ENCODE measurements at regions not wholly inside any gene's neighbourhood (a gene's known extent, or its start where the extent isn't known, plus 50 kb on each side); places are given as distances from the start of the nearest gene placed in this dataset.

DNA sequence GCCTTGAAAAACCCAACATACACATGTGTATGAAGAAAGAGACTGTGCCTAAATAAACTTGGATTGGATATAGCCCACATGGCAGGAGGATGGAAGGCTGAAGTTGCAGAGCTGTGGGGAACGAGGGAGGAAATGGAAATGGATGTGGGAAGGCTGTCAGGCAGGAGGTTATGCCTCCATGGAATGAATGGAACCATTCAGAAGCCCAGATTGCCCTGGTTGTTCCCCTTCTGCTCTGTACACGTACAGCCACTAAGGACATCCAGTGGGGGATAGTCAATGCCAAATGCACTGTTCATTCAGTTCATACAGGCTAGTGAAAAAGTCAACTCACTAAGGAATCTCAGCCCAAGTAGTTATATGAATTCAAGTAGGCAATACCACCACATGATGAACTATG lies 463.7 kb downstream of the TNS1 start:
- POLR2A ChIA-PET = no interaction called here
- DNase-seq (no peak), ATAC-seq (replicated peaks in 1 of 4) (no peak)
- Histone ChIP-seq H3K9me3 (no peaks in the 10 kb centered on the region), H3K4me1 (ENCODE audit: control insufficient read depth in 1 of 2, extremely low read depth in 1 of 2, insufficient read depth in 2 of 2, low read length in 2 of 2) (no peaks in the 10 kb centered on the region), H3K27me3 (replicated peaks in 1 of 2; ENCODE audit: control insufficient read depth in 2 of 2, extremely low read depth in 1 of 2, insufficient read depth in 2 of 2, low read length in 1 of 2) (no peaks in the 10 kb centered on the region), H3K4me3 (ENCODE audit: control insufficient read depth in 1 of 2, extremely low read depth in 1 of 2, low read length in 1 of 2) (no peak overlapping the region), H3K36me3 (ENCODE audit: control insufficient read depth in 2 of 2, extremely low read depth in 1 of 2, insufficient read depth in 1 of 2, low read length in 1 of 2) (no peaks in the 10 kb centered on the region), H3K27ac (ENCODE audit: low read length) (no peak overlapping the region)
- peaks cover 2 to 10% (median 5%) of the 10 kb centered on the region in 3 donors for H3K9me3 Mint-ChIP-seq
- H3K36me3 Mint-ChIP-seq = no peaks in the 10 kb centered on the region
- CTCF ChIA-PET = no interaction called here
- no peak overlapping the region for H3K4me3 Mint-ChIP-seq
- H3K27ac Mint-ChIP-seq = no peak overlapping the region
- 23% methylated on average over 1 of the region's 2 CpGs for WGBS (ENCODE audit: insufficient coverage)
- no peaks in the 10 kb centered on the region for H3K4me1 Mint-ChIP-seq
- H3K27me3 Mint-ChIP-seq = peaks cover 5 to 12% of the 10 kb centered on the region in 2 donors

DNA sequence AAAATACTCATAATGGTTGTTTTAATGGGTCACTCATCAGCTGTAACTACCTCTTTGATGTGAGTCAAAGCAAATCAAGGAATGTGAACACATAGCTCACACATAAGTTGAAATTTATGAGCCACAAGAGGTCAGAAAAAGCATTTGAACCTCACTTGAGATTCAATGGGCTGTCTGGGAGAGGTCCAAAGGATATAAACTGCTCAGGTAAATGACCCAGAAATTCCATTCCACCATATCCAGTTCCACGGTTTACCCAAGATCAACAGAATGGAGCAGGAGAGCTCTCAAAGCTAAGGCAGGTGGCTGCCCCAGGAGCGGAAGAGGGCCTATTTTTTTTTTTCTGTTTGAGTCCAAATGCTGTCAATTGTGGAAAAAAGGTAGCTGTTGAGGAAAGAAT lies 464.1 kb downstream of the TNS1 start:
- ChIA-PET POLR2A (no interaction called here), CTCF (no interaction called here)
- ATAC-seq (replicated peaks in 1 of 4) (no peak), DNase-seq (no peak)
- Mint-ChIP-seq H3K9me3 (peaks cover 0 to 7% (median 4%) of the 10 kb centered on the region in 3 donors), H3K4me1 (no peaks in the 10 kb centered on the region), H3K27me3 (peaks cover 5 to 12% of the 10 kb centered on the region in 2 donors), H3K4me3 (no peak overlapping the region), H3K36me3 (no peaks in the 10 kb centered on the region), H3K27ac (no peak overlapping the region)
- H3K27ac ChIP-seq (ENCODE audit: low read length) = no peak overlapping the region
- H3K4me3 ChIP-seq (ENCODE audit: control insufficient read depth in 1 of 2, extremely low read depth in 1 of 2, low read length in 1 of 2) = no peak overlapping the region
- no peaks in the 10 kb centered on the region for H3K4me1 ChIP-seq (ENCODE audit: control insufficient read depth in 1 of 2, extremely low read depth in 1 of 2, insufficient read depth in 2 of 2, low read length in 2 of 2)
- no peaks in the 10 kb centered on the region for H3K27me3 ChIP-seq (replicated peaks in 1 of 2; ENCODE audit: control insufficient read depth in 2 of 2, extremely low read depth in 1 of 2, insufficient read depth in 2 of 2, low read length in 1 of 2)
- H3K36me3 ChIP-seq (ENCODE audit: control insufficient read depth in 2 of 2, extremely low read depth in 1 of 2, insufficient read depth in 1 of 2, low read length in 1 of 2) = no peaks in the 10 kb centered on the region
- no peaks in the 10 kb centered on the region for H3K9me3 ChIP-seq
- no CpG with 5 or more reads among the region's 2 CpGs for WGBS (ENCODE audit: insufficient coverage)

DNA sequence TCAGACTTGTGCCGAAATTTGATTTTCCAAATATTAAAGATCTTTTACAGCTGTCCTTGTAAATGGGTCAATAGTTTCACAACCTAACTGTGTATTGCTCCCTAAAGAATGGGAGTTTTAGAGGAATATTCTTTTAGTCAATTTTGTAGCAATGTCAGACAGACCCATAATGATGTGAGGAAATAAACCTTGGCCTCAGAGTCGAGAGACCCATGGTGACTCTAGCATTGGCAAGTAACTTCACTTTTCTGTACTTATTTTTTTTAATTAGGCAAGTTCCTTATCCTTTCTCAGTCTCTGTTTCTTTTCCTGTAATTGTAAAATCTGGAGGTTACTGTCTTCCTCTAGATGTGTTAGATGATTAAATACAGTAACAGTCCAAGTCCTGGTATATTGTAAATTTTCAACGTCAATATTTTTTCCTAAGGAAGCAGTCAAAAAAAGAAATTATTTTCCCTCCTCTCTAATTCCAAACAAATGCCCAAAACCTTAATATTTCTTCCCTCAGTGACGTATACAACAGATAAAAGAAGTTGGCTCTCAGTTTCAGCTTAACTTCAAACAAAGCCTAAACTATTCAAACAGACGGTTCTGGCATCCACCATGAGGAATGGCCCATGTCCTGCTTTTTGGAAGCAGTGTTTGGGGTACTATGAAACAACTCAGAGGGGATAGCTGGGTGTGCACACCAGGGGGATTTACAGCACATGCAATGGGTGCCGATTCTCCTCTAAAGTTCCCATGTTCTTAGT lies 466.7 kb downstream of the TNS1 start:
- 85% methylated on average over 2 of the region's 6 CpGs for WGBS (ENCODE audit: insufficient coverage)
- no peaks in the 10 kb centered on the region for H3K27me3 ChIP-seq (replicated peaks in 1 of 2; ENCODE audit: control insufficient read depth in 2 of 2, extremely low read depth in 1 of 2, insufficient read depth in 2 of 2, low read length in 1 of 2)
- POLR2A ChIA-PET = no interaction called here
- CTCF ChIA-PET = no interaction called here
- H3K36me3 Mint-ChIP-seq = no peaks in the 10 kb centered on the region
- no peak for ATAC-seq (replicated peaks in 1 of 4)
- peaks cover 3 to 6% (median 4%) of the 10 kb centered on the region in 3 donors for H3K9me3 Mint-ChIP-seq
- no peak overlapping the region for H3K4me3 Mint-ChIP-seq
- H3K4me1 Mint-ChIP-seq = no peaks in the 10 kb centered on the region
- H3K9me3 ChIP-seq = no peaks in the 10 kb centered on the region
- H3K27ac Mint-ChIP-seq = no peak overlapping the region
- no peaks in the 10 kb centered on the region for H3K36me3 ChIP-seq (ENCODE audit: control insufficient read depth in 2 of 2, extremely low read depth in 1 of 2, insufficient read depth in 1 of 2, low read length in 1 of 2)
- H3K27ac ChIP-seq (ENCODE audit: low read length) = no peak overlapping the region
- no peak for DNase-seq
- H3K4me1 ChIP-seq (ENCODE audit: control insufficient read depth in 1 of 2, extremely low read depth in 1 of 2, insufficient read depth in 2 of 2, low read length in 2 of 2) = no peaks in the 10 kb centered on the region
- H3K4me3 ChIP-seq (ENCODE audit: control insufficient read depth in 1 of 2, extremely low read depth in 1 of 2, low read length in 1 of 2) = no peak overlapping the region
- peaks cover 4 to 5% of the 10 kb centered on the region in 2 donors for H3K27me3 Mint-ChIP-seq

DNA sequence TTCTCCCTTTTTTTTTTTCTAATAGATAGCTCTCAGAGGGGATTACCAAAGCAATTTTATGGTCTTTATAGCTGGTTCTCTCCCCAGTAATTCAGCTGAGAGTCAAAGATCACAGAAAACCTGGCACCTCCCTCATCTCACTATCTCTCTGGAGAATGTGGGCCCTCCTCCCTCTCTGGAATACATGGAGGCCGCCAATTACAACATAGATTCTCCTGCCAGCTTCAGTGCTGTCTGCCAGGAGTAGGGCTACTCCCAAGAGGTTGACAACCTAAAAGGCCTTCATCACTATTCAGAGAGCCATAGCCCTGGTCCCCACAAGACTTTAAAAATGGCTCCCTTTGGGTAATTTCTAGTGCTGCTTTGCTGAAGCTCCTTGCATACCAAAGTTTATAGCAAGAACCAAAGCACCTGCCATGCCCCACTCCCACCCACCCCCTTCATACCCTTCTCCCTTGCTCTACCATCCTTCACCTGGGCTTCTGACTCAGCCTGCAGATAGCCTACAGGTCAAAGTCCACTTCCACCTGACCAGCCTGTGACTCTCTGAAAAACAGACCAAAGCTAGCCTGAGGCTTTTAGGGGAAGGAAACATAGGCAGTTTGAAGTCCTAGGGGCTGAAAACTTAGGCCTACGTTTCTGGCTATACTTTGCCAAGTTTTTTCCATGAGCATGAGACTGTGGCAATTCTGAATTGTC lies 472.3 kb downstream of the TNS1 start:
- 64% methylated on average over 2 of the region's 2 CpGs for WGBS (ENCODE audit: insufficient coverage)
- DNase-seq = no peak
- H3K4me3 ChIP-seq (ENCODE audit: control insufficient read depth in 1 of 2, extremely low read depth in 1 of 2, low read length in 1 of 2) = no peak overlapping the region
- ChIA-PET CTCF (interaction anchor here in 1 of 2 donors (0.6 kb wide), 1 partner anchor 1326 kb away, joined by 3 read pairs; no protein-coding TSS in a partner anchor), POLR2A (interaction anchor here in 1 of 2 donors (0.6 kb wide), 1 partner anchor 8 kb away, joined by 3 read pairs; no protein-coding TSS in a partner anchor)
- H3K27ac ChIP-seq (ENCODE audit: low read length) = no peak overlapping the region
- H3K36me3 ChIP-seq (ENCODE audit: control insufficient read depth in 2 of 2, extremely low read depth in 1 of 2, insufficient read depth in 1 of 2, low read length in 1 of 2) = no peaks in the 10 kb centered on the region
- Mint-ChIP-seq H3K4me1 (no peaks in the 10 kb centered on the region), H3K27ac (no peak overlapping the region), H3K4me3 (no peak overlapping the region), H3K36me3 (peaks cover 4% of the 10 kb centered on the region), H3K9me3 (peaks cover 3 to 7% (median 6%) of the 10 kb centered on the region in 3 donors), H3K27me3 (peaks cover 4 to 5% of the 10 kb centered on the region in 2 donors)
- no peak for ATAC-seq (replicated peaks in 1 of 4)
- H3K9me3 ChIP-seq = no peaks in the 10 kb centered on the region
- H3K4me1 ChIP-seq (ENCODE audit: control insufficient read depth in 1 of 2, extremely low read depth in 1 of 2, insufficient read depth in 2 of 2, low read length in 2 of 2) = no peaks in the 10 kb centered on the region
- no peaks in the 10 kb centered on the region for H3K27me3 ChIP-seq (replicated peaks in 1 of 2; ENCODE audit: control insufficient read depth in 2 of 2, extremely low read depth in 1 of 2, insufficient read depth in 2 of 2, low read length in 1 of 2)

DNA sequence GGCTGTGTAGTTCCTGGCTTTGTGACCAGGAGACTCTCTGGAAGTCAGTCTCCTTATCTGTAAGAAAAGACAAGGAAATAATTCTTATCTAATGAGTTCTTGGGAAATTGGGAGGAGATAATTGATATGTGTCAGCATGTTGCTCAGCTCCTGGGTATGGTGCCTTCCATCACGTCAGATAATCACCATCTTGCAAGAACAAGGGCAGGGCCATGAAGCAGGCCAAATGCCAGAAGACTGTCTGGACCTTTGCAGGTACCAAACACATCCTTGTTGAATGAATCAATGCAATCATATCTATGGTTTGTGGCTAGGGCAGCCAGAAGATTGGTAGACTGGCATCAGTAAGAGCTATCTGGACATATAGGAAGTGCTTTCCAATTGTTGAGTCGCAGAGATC lies 473.5 kb downstream of the TNS1 start:
- ChIA-PET CTCF (interaction anchor here in 1 of 2 donors (0.6 kb wide), 1 partner anchor 483 kb away, joined by 5 read pairs; no protein-coding TSS in a partner anchor), POLR2A (no interaction called here)
- Histone ChIP-seq H3K4me1 (ENCODE audit: control insufficient read depth in 1 of 2, extremely low read depth in 1 of 2, insufficient read depth in 2 of 2, low read length in 2 of 2) (no peaks in the 10 kb centered on the region), H3K4me3 (ENCODE audit: control insufficient read depth in 1 of 2, extremely low read depth in 1 of 2, low read length in 1 of 2) (no peak overlapping the region), H3K9me3 (no peaks in the 10 kb centered on the region), H3K36me3 (ENCODE audit: control insufficient read depth in 2 of 2, extremely low read depth in 1 of 2, insufficient read depth in 1 of 2, low read length in 1 of 2) (no peaks in the 10 kb centered on the region), H3K27me3 (replicated peaks in 1 of 2; ENCODE audit: control insufficient read depth in 2 of 2, extremely low read depth in 1 of 2, insufficient read depth in 2 of 2, low read length in 1 of 2) (no peaks in the 10 kb centered on the region), H3K27ac (ENCODE audit: low read length) (no peak overlapping the region)
- H3K9me3 Mint-ChIP-seq = peaks cover 3 to 7% (median 6%) of the 10 kb centered on the region in 3 donors
- no peaks in the 10 kb centered on the region for H3K4me1 Mint-ChIP-seq
- DNase-seq (no peak), ATAC-seq (replicated peaks in 1 of 4) (no peak)
- peaks cover under 1 to 4% of the 10 kb centered on the region in 2 donors for H3K27me3 Mint-ChIP-seq
- H3K27ac Mint-ChIP-seq = no peak overlapping the region
- H3K36me3 Mint-ChIP-seq = peaks cover 4% of the 10 kb centered on the region
- no CpG with 5 or more reads among the region's 2 CpGs for WGBS (ENCODE audit: insufficient coverage)
- no peak overlapping the region for H3K4me3 Mint-ChIP-seq

DNA sequence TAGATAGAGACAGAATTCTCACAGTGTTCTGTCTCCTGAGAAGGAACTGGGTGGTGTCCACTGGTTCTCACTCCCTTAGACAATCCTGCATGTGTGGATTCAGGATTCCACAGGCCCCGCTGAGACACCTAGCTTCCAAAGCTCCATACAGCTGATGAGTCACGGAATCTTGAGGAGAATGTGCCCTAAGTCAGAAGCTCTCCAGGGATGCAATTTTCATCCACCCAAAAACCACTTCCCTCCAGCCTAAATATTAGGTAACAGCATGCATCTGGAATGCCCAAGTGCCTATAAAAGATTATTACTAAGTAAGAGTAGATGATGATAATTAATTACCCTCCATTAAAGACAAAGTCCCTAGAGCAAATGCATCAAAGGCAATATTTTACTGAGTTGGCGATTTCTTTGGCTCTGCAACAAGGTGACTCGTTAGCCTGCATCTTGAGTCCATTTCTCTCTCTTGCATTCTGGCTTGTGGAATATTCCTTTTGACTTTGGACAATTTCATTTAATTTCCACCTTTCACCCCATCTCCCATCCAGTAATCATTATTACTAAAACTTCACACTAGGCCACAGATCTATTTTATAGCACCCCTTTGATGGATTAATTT lies 475.1 kb downstream of the TNS1 start:
- CTCF ChIA-PET = no interaction called here
- no peak overlapping the region for H3K4me3 Mint-ChIP-seq
- 87% methylated on average over 4 of the region's 4 CpGs for WGBS (ENCODE audit: insufficient coverage)

More for the DNA sequence above, 475.1 kb downstream of the TNS1 start:
- no peak overlapping the region for H3K27ac Mint-ChIP-seq
- H3K27me3 Mint-ChIP-seq = peaks cover 0 to 4% of the 10 kb centered on the region in 2 donors
- no peak for ATAC-seq (replicated peaks in 1 of 4)
- POLR2A ChIA-PET = no interaction called here
- Histone ChIP-seq H3K27ac (ENCODE audit: low read length) (no peak overlapping the region), H3K9me3 (no peaks in the 10 kb centered on the region), H3K27me3 (replicated peaks in 1 of 2; ENCODE audit: control insufficient read depth in 2 of 2, extremely low read depth in 1 of 2, insufficient read depth in 2 of 2, low read length in 1 of 2) (peaks cover 0 to 5% of the 10 kb centered on the region in 2 experiments), H3K4me3 (ENCODE audit: control insufficient read depth in 1 of 2, extremely low read depth in 1 of 2, low read length in 1 of 2) (no peak overlapping the region), H3K4me1 (ENCODE audit: control insufficient read depth in 1 of 2, extremely low read depth in 1 of 2, insufficient read depth in 2 of 2, low read length in 2 of 2) (no peaks in the 10 kb centered on the region), H3K36me3 (ENCODE audit: control insufficient read depth in 2 of 2, extremely low read depth in 1 of 2, insufficient read depth in 1 of 2, low read length in 1 of 2) (no peaks in the 10 kb centered on the region)
- H3K36me3 Mint-ChIP-seq = peaks cover 4% of the 10 kb centered on the region
- H3K4me1 Mint-ChIP-seq = no peaks in the 10 kb centered on the region
- H3K9me3 Mint-ChIP-seq = peaks cover 1 to 3% (median 3%) of the 10 kb centered on the region in 3 donors
- DNase-seq = no peak
